Transverse colon (tissue), 4 donors: ENCODE measurements at regions not wholly inside any gene's neighbourhood (a gene's known extent, or its start where the extent isn't known, plus 50 kb on each side); places are given as distances from the start of the nearest gene placed in this dataset.
"Not testable (repeated sequence)": the region's sequence is repeated elsewhere in the genome, so short reads cannot be mapped to it uniquely, and the experiment has no call there.

Experiments used
- DNase-seq: peaks from one replicate; pipeline ENCODE4 v3.0.0-alpha.2; 2019
- H3K27ac ChIP-seq, 4 donors: fragments of 200-600 bp; sonication (generic); 2 replicates each; pipeline ENCODE4 v1.5.1; 2016 to 2018; ENCODE audit warnings: inconsistent platforms in 4 of 4
- H3K27me3 ChIP-seq: fragments of 200-600 bp; sonication (generic); 2 replicates; pipeline ENCODE4 v1.5.1; 2017; ENCODE audit warnings: inconsistent platforms
- H3K36me3 ChIP-seq, 4 donors: fragments of 200-600 bp; sonication (generic); 2 replicates each; pipeline ENCODE4 v1.5.1; 2017 to 2019; ENCODE audit warnings: inconsistent platforms in 4 of 4
- H3K4me1 ChIP-seq, 4 donors: fragments of 200-600 bp; sonication (generic); 2 replicates each; pipeline ENCODE4 v1.5.1; 2017 to 2020; ENCODE audit warnings: inconsistent platforms in 4 of 4
- H3K4me3 ChIP-seq, 4 donors: fragments of 200-600 bp; sonication (generic); 1 replicate in 1 of 4; 2 replicates in 3 of 4; pipeline versions ENCODE4 v1.5.1 to v1.6.1; 2017 to 2019; ENCODE audit warnings: inconsistent platforms in 4 of 4
- H3K9me3 ChIP-seq, 2 donors: fragments of 200-600 bp; sonication (generic); 2 replicates each; pipeline ENCODE4 v1.5.1; 2017 to 2019; ENCODE audit warnings: inconsistent platforms in 2 of 2
- CTCF ChIP-seq, 5 experiments: fragments of 200-600 bp in 3 of 5; fragments of 450-650 bp in 2 of 5; sonication (generic) in 3 of 5; IDR thresholded peaks; 1 replicate in 2 of 5; 2 replicates in 3 of 5; pipeline ENCODE4 v1.5.1; 2016 to 2017; ENCODE audit warnings: antibody characterized with exemption in 5 of 5, inconsistent platforms in 3 of 5, mild to moderate bottlenecking in 2 of 5, moderate library complexity in 1 of 5
- EP300 ChIP-seq: sonication (generic); formaldehyde crosslinking; IDR thresholded peaks from one replicate; pipeline ENCODE4 v1.6.1; 2017; ENCODE audit warnings: antibody characterized with exemption, low read depth
- POLR2A ChIP-seq: fragments of 450-650 bp; IDR thresholded peaks from one replicate; pipeline ENCODE4 v1.6.1; 2016; ENCODE audit warnings: antibody characterized with exemption, mild to moderate bottlenecking, moderate library complexity
- POLR2AphosphoS5 ChIP-seq, 3 donors: sonication (generic); formaldehyde crosslinking; IDR thresholded peaks; one replicate each; pipeline ENCODE4 v1.6.1; 2016; ENCODE audit warnings: antibody characterized with exemption in 3 of 3
- WGBS, 2 donors: methylation state at CpG; one replicate each; pipeline ENCODE4 v1.1.5; 2018; ENCODE audit warnings: low coverage in 1 of 2; 5-methylcytosine and 5-hydroxymethylcytosine counted together
- in situ Hi-C, 4 donors: fragments of 200-750 bp; cut with MboI; loops; one replicate each; pipeline versions ENCODE4 v1.15.0 to v1.15.1; 2017; ENCODE audit warnings: low sequenced_read_pairs in 3 of 4, low pct_ligation_motif_present in 1 of 4, low pct_unique_long_range_greater_than_20kb in 1 of 4
- intact Hi-C: fragments of 100-400 bp; cut with DNase I; formaldehyde crosslinking; loops from one replicate; pipeline ENCODE4 v1.15.1; 2023; ENCODE audit warnings: low total_unique reads

GRCh38 chr3:20736287-20736852 lies 550.4 kb upstream of the SGO1 start:
- Histone ChIP-seq H3K27me3 (no peaks in the 10 kb centered on the region), H3K27ac (no peak overlapping the region), H3K36me3 (no peaks in the 10 kb centered on the region), H3K4me3 (no peak overlapping the region), H3K9me3 (peaks cover 0 to 5% of the 10 kb centered on the region in 2 donors), H3K4me1 (no peaks in the 10 kb centered on the region)
- TF ChIP-seq POLR2AphosphoS5 (IDR thresholded peaks at IDR 0.05) (no peak), POLR2A (no peak), EP300 (no peak), CTCF (IDR thresholded peaks at IDR 0.05) (no peak)
- intact Hi-C loops (no loop called here), in situ Hi-C loops (no loop called here)
- DNase-seq = no peak
- 81 to 91% methylated on average over 3 to 5 of the region's 5 CpGs for WGBS, 2 donors

GRCh38 chr3:20729185-20729584 lies 543.2 kb upstream of the SGO1 start:
- no peaks in the 10 kb centered on the region for H3K36me3 ChIP-seq
- no peak overlapping the region for H3K4me3 ChIP-seq
- H3K4me1 ChIP-seq = no peaks in the 10 kb centered on the region
- 90 to 100% methylated on average over 1 of the region's 1 CpG for WGBS, 2 donors
- no peak for DNase-seq
- no peaks in the 10 kb centered on the region for H3K27me3 ChIP-seq
- TF ChIP-seq POLR2A (no peak), EP300 (no peak), CTCF (IDR thresholded peaks at IDR 0.05) (no peak), POLR2AphosphoS5 (IDR thresholded peaks at IDR 0.05) (no peak)
- intact Hi-C loops = no loop called here
- no peaks in the 10 kb centered on the region for H3K9me3 ChIP-seq
- in situ Hi-C loops = no loop called here
- H3K27ac ChIP-seq = no peak overlapping the region

GRCh38 chr3:20726786-20727185 lies 540.8 kb upstream of the SGO1 start:
- TF ChIP-seq CTCF (IDR thresholded peaks at IDR 0.05) = no peak
- no peak for TF ChIP-seq POLR2AphosphoS5 (IDR thresholded peaks at IDR 0.05)
- no peak for TF ChIP-seq POLR2A
- no peak for TF ChIP-seq EP300
- Histone ChIP-seq H3K27ac (no peak overlapping the region), H3K4me3 (no peak overlapping the region), H3K27me3 (no peaks in the 10 kb centered on the region), H3K9me3 (no peaks in the 10 kb centered on the region), H3K4me1 (no peaks in the 10 kb centered on the region), H3K36me3 (no peaks in the 10 kb centered on the region)
- no peak for DNase-seq
- in situ Hi-C loops (no loop called here), intact Hi-C loops (no loop called here)
- 61 to 63% methylated on average over 2 of the region's 2 CpGs for WGBS, 2 donors

- H3K36me3 ChIP-seq = no peaks in the 10 kb centered on the region
- H3K27ac ChIP-seq = no peak overlapping the region
- no peak for DNase-seq
- in situ Hi-C loops (no loop called here), intact Hi-C loops (no loop called here)
- H3K4me1 ChIP-seq = no peaks in the 10 kb centered on the region
- TF ChIP-seq POLR2AphosphoS5 (IDR thresholded peaks at IDR 0.05) = no peak
- H3K9me3 ChIP-seq = no peaks in the 10 kb centered on the region
- H3K4me3 ChIP-seq = no peak overlapping the region
- WGBS, 2 donors = 73 to 83% methylated on average over 1 of the region's 1 CpG
- H3K27me3 ChIP-seq = no peaks in the 10 kb centered on the region
These were observed 538.2 kb upstream of the SGO1 start for GRCh38 chr3:20724241-20724640.

- intact Hi-C loops, H3K36me3 ChIP-seq, H3K9me3 ChIP-seq: not testable (repeated sequence)
These were observed 530.4 kb upstream of the SGO1 start for GRCh38 chr3:20716425-20716824.

More at GRCh38 chr3:20716425-20716824, 530.4 kb upstream of the SGO1 start:
- H3K4me3 ChIP-seq, H3K27ac ChIP-seq, H3K27me3 ChIP-seq, DNase-seq, H3K4me1 ChIP-seq, in situ Hi-C loops: not testable (repeated sequence)
- 81 to 89% methylated on average over 2 of the region's 2 CpGs for WGBS, 2 donors
